IPS DF 6.9 (cell line): ENCODE measurements at regions not wholly inside any gene's neighbourhood (a gene's known extent, or its start where the extent isn't known, plus 50 kb on each side); places are given as distances from the start of the nearest gene placed in this dataset.
"Not testable (repeated sequence)": the region's sequence is repeated elsewhere in the genome, so short reads cannot be mapped to it uniquely, and the experiment has no call there.

Experiments
- DNase-seq: peaks from one replicate; pipeline ENCODE4 v3.0.0-alpha.2; 2013; ENCODE audit warnings: low read depth, low spot score
- H3K27ac ChIP-seq: one replicate; pipeline ENCODE4 v1.5.1; 2013; ENCODE audit warnings: low read length, control low read depth
- H3K27me3 ChIP-seq: 2 replicates; pipeline ENCODE4 v1.6.1; 2013; ENCODE audit warnings: mild to moderate bottlenecking, low read length; ENCODE audit not compliant: control insufficient read depth, insufficient read depth
- H3K36me3 ChIP-seq: 2 replicates; pipeline ENCODE4 v1.6.1; 2013; ENCODE audit warnings: low read length; ENCODE audit not compliant: control insufficient read depth, insufficient read depth
- H3K4me1 ChIP-seq: 2 replicates; pipeline ENCODE4 v1.6.1; 2013; ENCODE audit warnings: low read length; ENCODE audit not compliant: control insufficient read depth, insufficient read depth
- H3K4me3 ChIP-seq: 2 replicates; pipeline ENCODE4 v1.5.1; 2013; ENCODE audit warnings: mild to moderate bottlenecking, low read length
- H3K9me3 ChIP-seq: 2 replicates; pipeline ENCODE4 v1.6.1; 2013; ENCODE audit warnings: low read length, inconsistent platforms; ENCODE audit not compliant: control insufficient read depth, insufficient read depth
- WGBS: extraction: QIAGEN DNeasy Blood & Tissue Kit; methylation state at CpG from one replicate; pipeline ENCODE4 v1.1.7; 2013; ENCODE audit warnings: mixed read lengths, missing lambda C conversion rate; ENCODE audit not compliant: insufficient read length, insufficient coverage; 5-methylcytosine and 5-hydroxymethylcytosine counted together

DNA sequence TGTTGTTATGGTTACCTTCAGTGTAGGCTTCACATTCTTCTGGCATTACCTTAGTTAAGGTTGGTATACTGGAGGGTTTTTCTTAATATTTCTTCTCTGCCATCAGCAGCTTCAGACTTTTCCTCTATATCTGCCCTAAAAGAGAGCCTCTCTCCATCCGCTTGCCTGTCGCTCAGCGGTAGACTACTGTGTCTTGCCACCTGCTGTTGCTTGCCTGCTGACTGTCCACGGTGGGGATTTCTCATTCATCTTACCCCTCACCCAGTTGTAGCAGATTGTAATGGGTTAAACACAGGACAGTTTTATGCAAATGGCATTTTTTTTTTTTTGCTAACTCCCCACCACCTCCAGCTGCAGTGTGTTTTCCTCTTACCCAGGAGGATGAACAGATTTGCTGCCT lies 577.2 kb downstream of the SLITRK5 start:
- Histone ChIP-seq H3K27ac (no peak overlapping the region), H3K4me1 (no peaks in the 10 kb centered on the region), H3K36me3 (no peaks in the 10 kb centered on the region), H3K4me3 (no peak overlapping the region), H3K27me3 (no peaks in the 10 kb centered on the region), H3K9me3 (no peaks in the 10 kb centered on the region)
- WGBS, result no CpG with 5 or more reads among the region's 4 CpGs
- DNase-seq, result no peak

DNA sequence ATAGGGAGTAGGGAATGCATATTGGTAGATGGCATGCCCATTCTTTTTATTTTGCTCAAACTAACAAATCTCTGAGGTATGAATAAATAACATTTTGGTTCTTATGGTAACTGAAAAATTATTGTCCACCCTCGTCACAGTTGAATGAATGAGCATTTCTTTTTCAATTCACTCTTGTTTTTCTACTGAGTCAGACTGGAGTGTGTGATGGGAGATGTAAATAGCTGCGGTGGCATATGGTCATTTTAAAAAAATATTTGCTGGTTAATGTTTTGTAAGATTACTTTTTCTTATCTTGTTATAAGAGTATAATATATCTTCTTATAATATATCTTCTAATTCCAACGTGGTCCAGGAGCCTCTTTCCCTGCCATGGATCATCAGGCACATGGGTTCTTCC lies 586.5 kb downstream of the SLITRK5 start:
- no peak for DNase-seq
- Histone ChIP-seq H3K9me3 (no peaks in the 10 kb centered on the region), H3K4me1 (no peaks in the 10 kb centered on the region), H3K27me3 (no peaks in the 10 kb centered on the region), H3K4me3 (no peak overlapping the region), H3K27ac (no peak overlapping the region), H3K36me3 (no peaks in the 10 kb centered on the region)
- no CpG with 5 or more reads among the region's 3 CpGs for WGBS

DNA sequence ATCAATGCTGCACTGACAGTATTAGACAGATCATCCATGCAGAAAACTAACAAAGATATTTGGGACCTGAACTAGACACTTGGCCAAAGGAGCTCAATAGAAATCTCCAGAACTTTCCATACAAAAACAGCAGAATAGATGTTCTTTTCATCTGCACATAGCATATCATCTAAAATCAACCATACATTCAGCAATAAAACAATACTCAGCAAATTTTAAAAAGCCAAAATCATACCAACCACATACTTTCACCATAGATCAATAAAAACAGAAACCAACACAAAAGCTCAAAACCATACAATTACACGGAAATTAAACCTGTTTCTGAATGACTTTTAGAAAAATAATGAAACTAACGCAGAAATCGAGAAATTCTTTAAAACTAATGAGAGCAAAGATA lies 592.6 kb downstream of the SLITRK5 start:
- H3K4me3 ChIP-seq, result no peak overlapping the region
- H3K36me3 ChIP-seq, result no peaks in the 10 kb centered on the region
- no CpG with 5 or more reads among the region's 3 CpGs for WGBS
- no peaks in the 10 kb centered on the region for H3K9me3 ChIP-seq
- no peak overlapping the region for H3K27ac ChIP-seq
- no peak for DNase-seq
- no peaks in the 10 kb centered on the region for H3K27me3 ChIP-seq
- H3K4me1 ChIP-seq, result no peaks in the 10 kb centered on the region; the same call in 1 of the 2 replicates

DNA sequence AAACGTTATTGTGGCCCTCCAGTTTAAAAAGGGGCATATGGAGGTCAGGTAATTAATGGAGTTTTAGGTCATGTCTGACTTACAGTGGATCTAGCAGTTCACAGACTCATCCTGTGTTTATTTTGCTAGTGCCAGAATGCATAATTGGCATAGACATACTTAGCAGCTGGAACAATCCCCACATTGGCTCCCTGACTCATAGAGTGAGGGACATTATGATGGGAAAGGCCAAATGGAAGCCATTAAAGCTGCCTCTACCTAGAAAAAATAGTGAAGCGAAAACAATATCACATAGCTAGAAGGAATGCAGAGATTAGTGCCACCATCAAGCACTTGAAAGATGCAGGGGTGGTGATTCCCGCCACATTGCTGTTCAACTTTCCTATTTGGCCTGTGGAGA lies 610.7 kb downstream of the SLITRK5 start:
- H3K4me3 ChIP-seq, result no peak overlapping the region
- no peak for DNase-seq
- no peaks in the 10 kb centered on the region for H3K27me3 ChIP-seq
- WGBS, result no CpG with 5 or more reads among the region's 3 CpGs
- no peaks in the 10 kb centered on the region; the same call in 1 of the 2 replicates for H3K9me3 ChIP-seq
- no peaks in the 10 kb centered on the region for H3K4me1 ChIP-seq
- no peak overlapping the region for H3K27ac ChIP-seq
- H3K36me3 ChIP-seq, result no peaks in the 10 kb centered on the region

DNA sequence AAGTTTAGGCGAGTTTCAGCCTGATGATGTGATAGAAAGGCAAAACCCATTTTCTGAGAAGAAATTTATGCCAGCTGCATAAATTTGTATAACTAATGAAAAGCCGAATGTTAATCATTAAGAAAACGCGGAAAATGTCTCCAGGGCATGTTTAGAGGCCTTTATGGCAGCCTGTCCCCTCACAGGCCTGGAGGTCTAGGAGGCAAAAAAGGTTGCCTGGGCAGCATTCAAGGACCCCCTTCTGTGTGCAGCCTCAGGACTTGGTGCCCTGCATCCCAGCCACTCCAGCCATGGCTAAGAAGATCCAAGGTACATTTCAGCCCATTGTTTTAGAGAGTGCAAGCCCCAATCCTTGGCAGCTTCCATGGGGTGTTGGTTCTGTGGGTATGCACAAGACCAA lies 614.2 kb downstream of the SLITRK5 start:
- H3K27ac ChIP-seq, result no peak overlapping the region
- no peaks in the 10 kb centered on the region for H3K27me3 ChIP-seq
- no peaks in the 10 kb centered on the region; the same call in 1 of the 2 replicates for H3K9me3 ChIP-seq
- H3K4me3 ChIP-seq, result no peak overlapping the region
- no peaks in the 10 kb centered on the region for H3K4me1 ChIP-seq
- no CpG with 5 or more reads among the region's 4 CpGs for WGBS
- DNase-seq, result no peak
- H3K36me3 ChIP-seq, result no peaks in the 10 kb centered on the region

DNA sequence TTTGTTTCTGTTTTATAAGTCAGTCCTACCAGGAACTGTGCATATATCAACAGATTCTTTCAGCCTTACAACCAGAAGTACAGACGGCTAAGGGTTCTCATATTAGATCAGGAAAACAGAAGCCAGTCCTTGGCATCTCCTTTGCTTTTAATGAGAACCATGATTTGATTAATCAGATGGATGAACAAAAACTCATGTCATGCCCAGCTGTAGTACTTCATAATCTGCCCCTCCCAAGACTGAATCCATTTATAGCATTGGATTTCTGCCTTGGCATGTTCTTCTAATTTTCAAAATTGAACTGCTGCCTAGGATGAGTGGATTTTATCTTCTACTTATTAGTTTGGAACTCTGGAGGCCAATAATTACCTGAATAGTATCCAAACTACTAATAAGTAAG lies 617.2 kb downstream of the SLITRK5 start:
- no peak overlapping the region for H3K27ac ChIP-seq
- H3K4me3 ChIP-seq, result no peak overlapping the region
- no peaks in the 10 kb centered on the region for H3K4me1 ChIP-seq
- H3K9me3 ChIP-seq, result no peaks in the 10 kb centered on the region; the same call in 1 of the 2 replicates
- H3K36me3 ChIP-seq, result no peaks in the 10 kb centered on the region
- WGBS, result no CpG with 5 or more reads among the region's 1 CpG
- no peaks in the 10 kb centered on the region for H3K27me3 ChIP-seq
- DNase-seq, result no peak

DNA sequence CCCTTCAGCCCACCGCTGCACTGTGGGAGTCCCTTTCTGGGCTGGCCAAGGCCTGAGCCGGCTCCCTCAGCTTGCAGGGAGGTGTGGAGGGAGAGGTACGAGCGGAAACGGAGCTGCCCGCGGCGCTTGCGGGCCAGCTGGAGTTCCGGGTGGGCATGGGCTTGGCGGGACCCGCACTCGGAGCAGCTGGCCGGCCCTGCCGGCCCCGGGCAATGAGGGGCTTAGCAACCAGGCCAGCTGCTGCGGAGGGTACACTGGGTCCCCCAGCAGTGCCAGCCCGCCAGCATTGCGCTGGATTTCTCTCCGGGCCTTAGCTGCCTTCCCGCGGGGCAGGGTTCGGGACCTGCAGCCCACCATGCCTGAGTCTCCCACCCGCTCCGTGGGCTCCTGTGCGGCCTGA lies 620.6 kb downstream of the SLITRK5 start:
- not testable (repeated sequence) for H3K36me3 ChIP-seq, DNase-seq, H3K4me1 ChIP-seq, H3K9me3 ChIP-seq, H3K27me3 ChIP-seq, H3K27ac ChIP-seq, H3K4me3 ChIP-seq
- WGBS, result no CpG with 5 or more reads among the region's 26 CpGs

DNA sequence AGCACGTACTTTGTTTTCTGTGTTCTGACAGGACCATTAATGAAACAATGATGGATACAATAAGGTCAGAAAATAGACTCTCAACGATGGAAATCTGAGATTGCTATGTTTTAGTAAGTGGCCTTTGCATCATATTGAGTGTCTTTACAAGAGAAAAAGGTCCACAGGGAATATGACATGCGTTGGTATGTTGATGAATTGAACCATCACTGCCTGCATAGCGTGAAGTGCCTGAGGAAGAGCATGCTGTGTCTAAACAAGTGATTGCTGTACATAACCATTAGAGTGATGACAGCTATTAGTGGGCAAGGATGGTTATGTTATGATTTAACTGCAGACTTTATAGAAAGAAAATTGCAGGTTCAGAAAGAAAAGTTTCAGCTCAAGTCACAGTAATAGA lies 623.2 kb downstream of the SLITRK5 start:
- Histone ChIP-seq H3K9me3 (no peaks in the 10 kb centered on the region), H3K27me3 (no peaks in the 10 kb centered on the region), H3K4me1 (no peaks in the 10 kb centered on the region), H3K36me3 (no peaks in the 10 kb centered on the region), H3K27ac (no peak overlapping the region), H3K4me3 (no peak overlapping the region)
- DNase-seq, result no peak
- WGBS, result no CpG with 5 or more reads among the region's 4 CpGs

DNA sequence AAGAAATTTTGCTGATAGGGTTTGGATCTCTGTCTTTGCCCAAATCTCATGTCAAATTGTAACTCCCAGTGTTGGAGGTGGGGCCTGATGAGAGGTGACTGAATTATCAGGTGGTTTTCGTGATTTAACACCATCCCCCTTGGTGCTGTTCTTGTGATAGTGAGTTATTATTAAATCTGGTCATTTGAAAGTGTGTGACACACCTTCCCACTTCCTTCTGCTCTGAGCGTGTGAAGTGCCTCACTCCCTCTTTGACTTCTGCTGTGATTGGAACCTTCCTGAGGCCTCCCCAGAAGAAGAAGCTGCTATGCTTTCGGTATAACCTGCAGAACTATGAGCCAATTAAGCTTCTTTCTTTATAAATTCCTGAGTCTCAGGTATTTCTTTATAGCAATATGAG lies 632.0 kb downstream of the SLITRK5 start:
- WGBS, result no CpG with 5 or more reads among the region's 3 CpGs
- H3K36me3 ChIP-seq, result no peaks in the 10 kb centered on the region
- peaks cover 2% of the 10 kb centered on the region; the same call in 1 of the 2 replicates for H3K9me3 ChIP-seq
- no peaks in the 10 kb centered on the region for H3K4me1 ChIP-seq
- H3K27ac ChIP-seq, result no peak overlapping the region
- H3K4me3 ChIP-seq, result no peak overlapping the region
- H3K27me3 ChIP-seq, result no peaks in the 10 kb centered on the region
- no peak for DNase-seq

DNA sequence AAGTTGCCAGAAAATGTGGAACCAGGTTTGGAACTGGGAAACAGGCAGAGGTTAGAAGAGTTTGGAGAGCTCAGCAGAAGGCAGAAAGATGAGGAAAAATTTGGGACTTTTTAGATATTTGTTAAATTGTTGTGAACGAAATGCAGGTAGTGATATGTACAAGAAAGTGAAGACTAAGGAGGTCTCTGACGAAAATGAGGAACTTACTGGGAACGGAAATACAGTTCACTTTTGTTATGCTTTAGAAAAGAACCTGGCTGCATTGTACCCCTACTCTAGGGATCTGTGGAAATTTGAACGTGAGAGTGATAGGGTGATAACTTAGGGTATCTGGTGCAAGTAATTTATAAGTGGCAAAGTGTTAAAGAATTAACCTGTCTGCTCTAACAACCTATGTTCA lies 632.4 kb downstream of the SLITRK5 start:
- Histone ChIP-seq H3K27me3 (no peaks in the 10 kb centered on the region), H3K9me3 (peaks cover 2% of the 10 kb centered on the region; the same call in 1 of the 2 replicates), H3K4me1 (no peaks in the 10 kb centered on the region), H3K36me3 (no peaks in the 10 kb centered on the region), H3K4me3 (no peak overlapping the region), H3K27ac (no peak overlapping the region)
- DNase-seq, result no peak
- 100% methylated on average over 1 of the region's 4 CpGs for WGBS

DNA sequence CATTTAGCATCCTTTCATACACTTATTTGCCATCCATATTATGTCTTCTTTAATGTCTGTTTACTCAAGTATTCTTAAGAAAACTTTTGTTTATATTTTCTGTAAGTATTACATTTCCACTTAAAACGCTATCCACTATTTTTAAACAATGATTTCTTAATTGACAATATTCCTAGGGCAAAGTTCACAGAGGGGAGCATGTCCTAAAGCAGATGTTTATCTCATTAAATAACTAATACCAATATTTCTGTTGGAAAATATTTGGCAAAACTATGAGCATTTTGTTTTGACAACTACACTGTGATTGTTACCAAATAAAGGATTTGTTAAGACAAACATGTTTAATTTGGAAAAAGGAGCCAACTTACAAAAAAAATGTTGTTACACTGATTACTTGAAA lies 643.3 kb downstream of the SLITRK5 start:
- Histone ChIP-seq H3K4me3 (no peak overlapping the region), H3K27ac (no peak overlapping the region), H3K9me3 (no peaks in the 10 kb centered on the region), H3K4me1 (no peaks in the 10 kb centered on the region), H3K27me3 (no peaks in the 10 kb centered on the region), H3K36me3 (no peaks in the 10 kb centered on the region)
- DNase-seq, result no peak
- no CpG with 5 or more reads among the region's 1 CpG for WGBS
